MM.1S (cell line): ENCODE measurements at regions not wholly inside any gene's neighbourhood (a gene's known extent, or its start where the extent isn't known, plus 50 kb on each side); places are given as distances from the start of the nearest gene placed in this dataset.

Experiments used
- DNase-seq: peaks from one replicate; pipeline ENCODE4 v3.0.0-alpha.2; 2015
- H2AFZ ChIP-seq: fragments of 300-600 bp; sonication (generic); 2 replicates; pipeline ENCODE4 v1.6.0; 2016; ENCODE audit warnings: antibody characterized with exemption, low read length
- H3F3A ChIP-seq: fragments of 300-600 bp; sonication (generic); 2 replicates; pipeline ENCODE4 v1.6.1; 2016; ENCODE audit warnings: mild to moderate bottlenecking, antibody characterized with exemption, low read length, moderate library complexity, mixed read lengths; ENCODE audit not compliant: insufficient read depth
- H3K27ac ChIP-seq: fragments of 300-600 bp; sonication (generic); 2 replicates; pipeline ENCODE4 v1.5.1; 2016; ENCODE audit warnings: mild to moderate bottlenecking, low read length
- H3K27me3 ChIP-seq: fragments of 300-600 bp; sonication (generic); replicated peaks from 2 replicates; pipeline ENCODE4 v1.6.0; 2016; ENCODE audit warnings: low read length; ENCODE audit not compliant: insufficient read depth
- H3K36me3 ChIP-seq: fragments of 300-600 bp; sonication (generic); replicated peaks from 2 replicates; pipeline ENCODE4 v1.6.1; 2016; ENCODE audit warnings: mild to moderate bottlenecking, low read length, mixed read lengths; ENCODE audit not compliant: insufficient read depth
- H3K4me1 ChIP-seq: fragments of 300-600 bp; sonication (generic); 2 replicates; pipeline ENCODE4 v1.6.1; 2016; ENCODE audit warnings: low read length, mixed read lengths
- H3K4me2 ChIP-seq: fragments of 300-600 bp; sonication (generic); 2 replicates; pipeline ENCODE4 v1.6.0; 2016; ENCODE audit warnings: low read depth, low read length
- H3K4me3 ChIP-seq: fragments of 300-600 bp; sonication (generic); 2 replicates; pipeline ENCODE4 v1.5.1; 2016; ENCODE audit warnings: low read length, mixed read lengths
- H3K79me2 ChIP-seq: fragments of 300-600 bp; sonication (generic); 2 replicates; pipeline ENCODE4 v1.6.1; 2016; ENCODE audit warnings: mixed run types, low read length, mixed read lengths
- H3K9ac ChIP-seq: fragments of 300-600 bp; sonication (generic); 2 replicates; pipeline ENCODE4 v1.6.1; 2016; ENCODE audit warnings: low read length, mixed read lengths
- H3K9me2 ChIP-seq: fragments of 300-600 bp; sonication (generic); replicated peaks from 2 replicates; pipeline ENCODE4 v1.6.1; 2016; ENCODE audit warnings: mild to moderate bottlenecking, low read length, mixed read lengths; ENCODE audit not compliant: insufficient read depth
- H3K9me3 ChIP-seq: fragments of 300-600 bp; sonication (generic); replicated peaks from 2 replicates; pipeline ENCODE4 v1.6.1; 2016; ENCODE audit warnings: mild to moderate bottlenecking, low read length, mixed read lengths; ENCODE audit not compliant: insufficient read depth
- H4K20me1 ChIP-seq: fragments of 300-600 bp; sonication (generic); 2 replicates; pipeline ENCODE4 v1.6.1; 2016; ENCODE audit warnings: mild to moderate bottlenecking, low read length, moderate library complexity, mixed read lengths; ENCODE audit not compliant: insufficient read depth
- EZH2 ChIP-seq: fragments of 300-600 bp; sonication (generic); optimal IDR thresholded peaks from 2 replicates; pipeline ENCODE3; 2017; ENCODE audit warnings: low read depth, mild to moderate bottlenecking, antibody characterized with exemption, low read length, mixed read lengths
- EZH2phosphoT487 ChIP-seq: fragments of 300-600 bp; sonication (generic); IDR thresholded peaks from 2 replicates; pipeline ENCODE4 v1.6.1; 2018; ENCODE audit warnings: antibody characterized with exemption, low read length
- TF ChIP-seq, protein P1 (sequence below): fragments of 300-600 bp; sonication (generic); IDR thresholded peaks from 2 replicates; pipeline ENCODE4 v1.5.1; 2016; ENCODE audit warnings: antibody characterized with exemption, low read length, mixed read lengths

GRCh38 chr2:156189584-156189983 is 142.9 kb downstream of the NR4A2 start:
- Histone ChIP-seq H4K20me1 (no peaks in the 10 kb centered on the region), H3K9me3 (no peaks in the 10 kb centered on the region), H3K4me2 (no peak overlapping the region), H2AFZ (no peak overlapping the region), H3K9ac (no peak overlapping the region), H3K4me1 (no peaks in the 10 kb centered on the region), H3K4me3 (no peak overlapping the region), H3K79me2 (no peaks in the 10 kb centered on the region), H3K27me3 (no peaks in the 10 kb centered on the region), H3K9me2 (no peaks in the 10 kb centered on the region), H3K27ac (no peak overlapping the region), H3K36me3 (no peaks in the 10 kb centered on the region), H3F3A (no peaks in the 10 kb centered on the region)
- TF ChIP-seq EZH2phosphoT487, result no peak
- TF ChIP-seq EZH2, result no peak
- TF ChIP-seq, protein P1, sequence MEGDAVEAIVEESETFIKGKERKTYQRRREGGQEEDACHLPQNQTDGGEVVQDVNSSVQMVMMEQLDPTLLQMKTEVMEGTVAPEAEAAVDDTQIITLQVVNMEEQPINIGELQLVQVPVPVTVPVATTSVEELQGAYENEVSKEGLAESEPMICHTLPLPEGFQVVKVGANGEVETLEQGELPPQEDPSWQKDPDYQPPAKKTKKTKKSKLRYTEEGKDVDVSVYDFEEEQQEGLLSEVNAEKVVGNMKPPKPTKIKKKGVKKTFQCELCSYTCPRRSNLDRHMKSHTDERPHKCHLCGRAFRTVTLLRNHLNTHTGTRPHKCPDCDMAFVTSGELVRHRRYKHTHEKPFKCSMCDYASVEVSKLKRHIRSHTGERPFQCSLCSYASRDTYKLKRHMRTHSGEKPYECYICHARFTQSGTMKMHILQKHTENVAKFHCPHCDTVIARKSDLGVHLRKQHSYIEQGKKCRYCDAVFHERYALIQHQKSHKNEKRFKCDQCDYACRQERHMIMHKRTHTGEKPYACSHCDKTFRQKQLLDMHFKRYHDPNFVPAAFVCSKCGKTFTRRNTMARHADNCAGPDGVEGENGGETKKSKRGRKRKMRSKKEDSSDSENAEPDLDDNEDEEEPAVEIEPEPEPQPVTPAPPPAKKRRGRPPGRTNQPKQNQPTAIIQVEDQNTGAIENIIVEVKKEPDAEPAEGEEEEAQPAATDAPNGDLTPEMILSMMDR, result no peak
- DNase-seq, result no peak

DNA sequence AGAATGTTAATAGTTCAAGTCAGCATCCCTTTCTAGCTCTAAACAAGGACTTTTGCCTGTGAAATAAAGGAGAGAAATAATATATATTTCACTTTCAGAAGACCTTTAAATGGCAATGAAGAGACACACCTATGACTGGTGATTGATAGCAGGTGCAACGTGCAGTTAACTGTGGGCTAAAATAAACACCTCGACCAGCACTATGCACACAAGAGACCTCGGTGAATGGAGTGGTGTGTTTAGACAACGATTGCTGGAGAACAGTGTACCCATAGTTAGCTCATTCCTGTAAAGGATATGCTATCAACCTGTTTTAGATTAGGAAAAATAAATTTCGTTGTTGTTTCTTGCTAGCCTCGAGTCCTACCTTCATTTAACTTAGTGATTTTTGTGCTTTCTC is 143.4 kb downstream of the NR4A2 start:
- no peaks in the 10 kb centered on the region for H3K36me3 ChIP-seq
- H3K27ac ChIP-seq, result no peak overlapping the region
- no peak for TF ChIP-seq EZH2phosphoT487
- no peak for TF ChIP-seq EZH2
- TF ChIP-seq, protein P1, result no peak
- DNase-seq, result no peak
- H3K79me2 ChIP-seq, result no peaks in the 10 kb centered on the region
- no peaks in the 10 kb centered on the region for H4K20me1 ChIP-seq
- H3K9me2 ChIP-seq, result no peaks in the 10 kb centered on the region
- no peak overlapping the region for H3K4me2 ChIP-seq
- no peak overlapping the region for H3K4me3 ChIP-seq
- no peaks in the 10 kb centered on the region for H3F3A ChIP-seq
- H2AFZ ChIP-seq, result no peak overlapping the region
- H3K4me1 ChIP-seq, result no peaks in the 10 kb centered on the region
- H3K27me3 ChIP-seq, result no peaks in the 10 kb centered on the region
- H3K9me3 ChIP-seq, result no peaks in the 10 kb centered on the region
- no peak overlapping the region for H3K9ac ChIP-seq

GRCh38 chr2:156182132-156182531 is 150.4 kb downstream of the NR4A2 start:
- TF ChIP-seq, protein P1, result no peak
- no peak for TF ChIP-seq EZH2
- no peak for TF ChIP-seq EZH2phosphoT487
- H2AFZ ChIP-seq, result no peak overlapping the region
- H3K9me3 ChIP-seq, result no peaks in the 10 kb centered on the region
- H3K27me3 ChIP-seq, result no peaks in the 10 kb centered on the region
- H4K20me1 ChIP-seq, result no peaks in the 10 kb centered on the region
- no peaks in the 10 kb centered on the region for H3K36me3 ChIP-seq
- no peak overlapping the region for H3K27ac ChIP-seq
- no peaks in the 10 kb centered on the region for H3K9me2 ChIP-seq
- H3K9ac ChIP-seq, result no peak overlapping the region
- no peak for DNase-seq
- no peak overlapping the region for H3K4me2 ChIP-seq
- H3K4me1 ChIP-seq, result no peaks in the 10 kb centered on the region
- H3K79me2 ChIP-seq, result no peaks in the 10 kb centered on the region
- H3F3A ChIP-seq, result no peaks in the 10 kb centered on the region
- no peak overlapping the region for H3K4me3 ChIP-seq
